ENCODE measurements at regions not wholly inside any gene's neighbourhood (a gene's known extent, or its start where the extent isn't known, plus 50 kb on each side); places are given as distances from the start of the nearest gene placed in this dataset.
"Not testable (repeated sequence)": the region's sequence is repeated elsewhere in the genome, so short reads cannot be mapped to it uniquely, and the experiment has no call there.

GRCh38 chr7:16940776-16941175 is 59.0 kb upstream of the AGR3 start:
- no peak for DNase-seq
- no peak for TF ChIP-seq CTCF (IDR thresholded peaks at IDR 0.05; ENCODE audit: low read depth, low read length)
- no peaks in the 10 kb centered on the region for H3K4me1 ChIP-seq

GRCh38 chr7:16942929-16943509 is 61.2 kb upstream of the AGR3 start:
- H3K4me1 ChIP-seq: no peaks in the 10 kb centered on the region
- no peaks in the 10 kb centered on the region for H3K36me3 ChIP-seq
- DNase-seq: no peak
- TF ChIP-seq CTCF (IDR thresholded peaks at IDR 0.05; ENCODE audit: low read depth, low read length): no peak
- H3K27me3 ChIP-seq: peaks cover 6% of the 10 kb centered on the region
- H3K9me3 ChIP-seq: no peaks in the 10 kb centered on the region
- no peak overlapping the region for H3K4me3 ChIP-seq (ENCODE audit: low read depth, low read length)

More at GRCh38 chr7:16940776-16941175, 59.0 kb upstream of the AGR3 start:
- no peaks in the 10 kb centered on the region for H3K36me3 ChIP-seq
- H3K27me3 ChIP-seq: peaks cover 15% of the 10 kb centered on the region
- H3K4me3 ChIP-seq (ENCODE audit: low read depth, low read length): no peak overlapping the region
- no peaks in the 10 kb centered on the region for H3K9me3 ChIP-seq

- H3K9me3 ChIP-seq: no peaks in the 10 kb centered on the region
- H3K4me3 ChIP-seq (ENCODE audit: low read depth, low read length): no peak overlapping the region
- DNase-seq: no peak
- H3K4me1 ChIP-seq: no peaks in the 10 kb centered on the region
- TF ChIP-seq CTCF (IDR thresholded peaks at IDR 0.05; ENCODE audit: low read depth, low read length): no peak
- H3K36me3 ChIP-seq: no peaks in the 10 kb centered on the region
- no peaks in the 10 kb centered on the region; the same call in 1 of the 2 replicates for H3K27me3 ChIP-seq
Observed at GRCh38 chr7:16944936-16945335, 63.2 kb upstream of the AGR3 start.

- DNase-seq: no peak
- Histone ChIP-seq H3K27me3 (no peaks in the 10 kb centered on the region), H3K4me3 (ENCODE audit: low read depth, low read length) (no peak overlapping the region), H3K36me3 (no peaks in the 10 kb centered on the region), H3K9me3 (no peaks in the 10 kb centered on the region), H3K4me1 (no peaks in the 10 kb centered on the region)
- no peak for TF ChIP-seq CTCF (IDR thresholded peaks at IDR 0.05; ENCODE audit: low read depth, low read length)
Observed at GRCh38 chr7:16945372-16945771, 63.6 kb upstream of the AGR3 start.

- H3K9me3 ChIP-seq; H3K4me3 ChIP-seq (ENCODE audit: low read depth, low read length); H3K4me1 ChIP-seq; DNase-seq; H3K27me3 ChIP-seq; H3K36me3 ChIP-seq: not testable (repeated sequence)
Observed at GRCh38 chr7:16948110-16948509, 66.3 kb upstream of the AGR3 start.

- Histone ChIP-seq H3K4me3 (ENCODE audit: low read depth, low read length) (no peak overlapping the region), H3K4me1 (no peaks in the 10 kb centered on the region), H3K9me3 (no peaks in the 10 kb centered on the region), H3K36me3 (no peaks in the 10 kb centered on the region), H3K27me3 (no peaks in the 10 kb centered on the region)
- no peak for TF ChIP-seq CTCF (IDR thresholded peaks at IDR 0.05; ENCODE audit: low read depth, low read length)
- no peak for DNase-seq
Observed at GRCh38 chr7:16951483-16952080, 69.8 kb upstream of the AGR3 start.

All from BE2C (cell line).